ENCODE measurements at regions not wholly inside any gene's neighbourhood (a gene's known extent, or its start where the extent isn't known, plus 50 kb on each side); places are given as distances from the start of the nearest gene placed in this dataset.

DNA sequence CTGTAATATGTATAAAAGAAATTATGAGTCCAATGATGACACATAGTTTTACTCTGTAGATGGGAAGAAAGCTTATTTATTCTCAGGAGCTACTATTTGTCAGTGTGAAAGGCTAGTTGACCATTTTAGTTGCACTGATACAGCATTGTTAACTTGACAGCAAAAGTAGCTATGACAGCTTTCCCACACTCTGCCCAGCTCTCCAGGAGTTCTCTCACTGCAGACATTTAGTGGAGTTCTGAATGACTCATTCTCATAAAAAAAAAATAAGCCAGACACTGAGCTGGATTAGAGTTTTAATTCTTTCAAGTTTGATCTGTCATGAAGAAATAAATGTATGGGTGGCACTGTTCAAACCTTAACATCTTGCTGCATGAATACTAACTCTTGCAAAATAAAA is 77.2 kb upstream of the CFAP20DC start:
- intact Hi-C loops (cut with DNase I) = no loop called here
- H3K4me3 ChIP-seq = no peak overlapping the region
- no peaks in the 10 kb centered on the region for H3K36me3 ChIP-seq
- H3K27me3 ChIP-seq = no peaks in the 10 kb centered on the region
- TF ChIP-seq, protein P1, sequence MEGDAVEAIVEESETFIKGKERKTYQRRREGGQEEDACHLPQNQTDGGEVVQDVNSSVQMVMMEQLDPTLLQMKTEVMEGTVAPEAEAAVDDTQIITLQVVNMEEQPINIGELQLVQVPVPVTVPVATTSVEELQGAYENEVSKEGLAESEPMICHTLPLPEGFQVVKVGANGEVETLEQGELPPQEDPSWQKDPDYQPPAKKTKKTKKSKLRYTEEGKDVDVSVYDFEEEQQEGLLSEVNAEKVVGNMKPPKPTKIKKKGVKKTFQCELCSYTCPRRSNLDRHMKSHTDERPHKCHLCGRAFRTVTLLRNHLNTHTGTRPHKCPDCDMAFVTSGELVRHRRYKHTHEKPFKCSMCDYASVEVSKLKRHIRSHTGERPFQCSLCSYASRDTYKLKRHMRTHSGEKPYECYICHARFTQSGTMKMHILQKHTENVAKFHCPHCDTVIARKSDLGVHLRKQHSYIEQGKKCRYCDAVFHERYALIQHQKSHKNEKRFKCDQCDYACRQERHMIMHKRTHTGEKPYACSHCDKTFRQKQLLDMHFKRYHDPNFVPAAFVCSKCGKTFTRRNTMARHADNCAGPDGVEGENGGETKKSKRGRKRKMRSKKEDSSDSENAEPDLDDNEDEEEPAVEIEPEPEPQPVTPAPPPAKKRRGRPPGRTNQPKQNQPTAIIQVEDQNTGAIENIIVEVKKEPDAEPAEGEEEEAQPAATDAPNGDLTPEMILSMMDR (IDR thresholded peaks at IDR 0.05) = no peak
- TF ChIP-seq POLR2A (IDR thresholded peaks at IDR 0.05) (no peak), POLR2AphosphoS5 (IDR thresholded peaks at IDR 0.05) (no peak), EP300 (IDR thresholded peaks at IDR 0.05) (no peak)
- no peaks in the 10 kb centered on the region for H3K9me3 ChIP-seq
- DNase-seq = no peak
- no peak overlapping the region for H3K27ac ChIP-seq
- H3K4me1 ChIP-seq = peaks cover 0 to 7% (median 0%) of the 10 kb centered on the region in 4 donors

DNA sequence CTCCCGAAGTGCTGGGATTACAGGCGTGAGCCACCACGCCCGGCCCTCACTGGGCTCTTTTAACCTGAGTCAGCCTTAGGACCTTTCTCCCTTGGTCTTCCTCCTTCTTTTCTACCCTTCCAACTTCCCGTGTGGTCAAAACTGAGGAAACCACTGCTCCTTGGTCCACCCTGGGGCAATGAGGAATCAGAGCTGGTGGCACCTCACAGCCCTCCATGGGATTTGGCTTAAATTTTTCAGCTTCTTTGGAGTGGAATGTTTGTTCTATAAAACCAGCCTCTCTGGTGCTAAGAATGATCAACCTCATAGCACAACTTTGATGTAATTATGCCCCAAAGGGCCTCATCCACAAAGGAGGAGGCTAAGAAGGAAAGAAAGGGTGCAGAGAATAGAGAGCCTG is 76.6 kb upstream of the CFAP20DC start:
- Histone ChIP-seq H3K4me1 (peaks cover 0 to 7% (median 0%) of the 10 kb centered on the region in 4 donors), H3K27ac (no peak overlapping the region), H3K36me3 (no peaks in the 10 kb centered on the region), H3K9me3 (no peaks in the 10 kb centered on the region), H3K27me3 (no peaks in the 10 kb centered on the region), H3K4me3 (no peak overlapping the region)
- intact Hi-C loops (cut with DNase I) = no loop called here
- TF ChIP-seq, protein P1 (IDR thresholded peaks at IDR 0.05) = no peak
- TF ChIP-seq POLR2AphosphoS5 (IDR thresholded peaks at IDR 0.05) (no peak), EP300 (IDR thresholded peaks at IDR 0.05) (no peak), POLR2A (IDR thresholded peaks at IDR 0.05) (no peak)
- 82 to 93% methylated on average over 5 of the region's 5 CpGs for WGBS, 2 donors
- DNase-seq = no peak

DNA sequence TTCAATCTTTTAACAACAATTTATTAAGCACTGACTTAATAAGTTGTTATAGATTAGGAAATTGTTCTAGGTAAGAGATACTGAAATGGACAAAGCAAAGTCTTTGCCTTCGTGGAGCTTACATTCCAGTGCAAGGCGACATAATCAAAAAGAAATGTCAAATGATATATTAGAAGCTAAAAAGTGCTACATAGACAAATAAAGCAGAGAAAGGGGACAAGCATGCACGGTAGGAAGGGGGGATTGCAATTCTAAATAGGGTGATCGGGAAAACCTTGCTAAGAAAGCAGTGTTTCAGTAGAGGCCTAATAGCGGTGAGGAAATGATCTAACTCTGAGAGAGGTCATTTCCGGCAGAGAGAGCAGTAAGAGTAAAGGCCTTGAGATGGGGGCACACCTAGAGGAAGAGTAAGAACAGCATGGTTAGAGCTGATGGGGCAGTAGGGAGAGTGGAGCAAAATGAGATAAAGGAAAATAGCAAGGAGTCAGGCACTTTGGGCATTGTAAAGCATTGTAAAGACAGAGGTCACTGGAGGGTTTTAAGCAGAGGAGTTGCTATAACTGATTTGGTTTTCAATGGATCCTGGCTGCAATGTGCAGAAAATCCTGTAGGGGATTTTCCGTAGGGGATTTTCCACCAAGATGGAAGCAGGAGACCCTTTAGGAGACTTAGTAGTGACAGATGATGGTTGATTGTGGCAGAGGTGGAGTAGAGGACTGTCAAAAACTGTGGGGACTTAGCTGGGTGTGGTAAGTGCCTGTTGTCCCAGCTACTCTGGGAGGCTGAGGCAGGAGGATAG is 71.7 kb upstream of the CFAP20DC start:
- DNase-seq = no peak
- 95 to 96% methylated on average over 7 of the region's 7 CpGs for WGBS, 2 donors
- Histone ChIP-seq H3K4me1 (no peaks in the 10 kb centered on the region), H3K4me3 (no peak overlapping the region), H3K36me3 (no peaks in the 10 kb centered on the region), H3K27ac (no peak overlapping the region), H3K27me3 (no peaks in the 10 kb centered on the region), H3K9me3 (no peaks in the 10 kb centered on the region)
- intact Hi-C loops (cut with DNase I) = no loop called here
- TF ChIP-seq EP300 (IDR thresholded peaks at IDR 0.05) (no peak), POLR2A (IDR thresholded peaks at IDR 0.05) (no peak), POLR2AphosphoS5 (IDR thresholded peaks at IDR 0.05) (no peak)
- TF ChIP-seq, protein P1 (IDR thresholded peaks at IDR 0.05) = no peak

DNA sequence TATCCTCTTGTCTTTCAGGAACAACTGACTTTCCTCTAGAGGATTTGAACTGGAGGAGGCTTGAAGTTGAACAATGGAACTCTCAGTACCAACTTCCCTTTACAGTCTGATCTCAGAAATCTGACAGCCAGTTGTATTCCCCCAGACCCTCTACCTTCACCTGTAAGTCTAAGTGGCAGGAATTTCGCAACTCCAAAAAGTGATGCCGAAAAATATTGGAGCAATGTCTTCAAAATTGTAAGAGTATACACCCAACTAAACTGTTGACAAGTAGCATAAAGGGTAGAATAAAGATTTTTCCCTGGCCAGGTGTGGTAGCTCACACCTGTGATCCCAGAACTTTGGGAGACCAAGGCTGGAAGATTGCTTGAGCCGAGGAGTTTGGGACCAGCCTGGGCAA is 69.1 kb upstream of the CFAP20DC start:
- DNase-seq = no peak
- no peaks in the 10 kb centered on the region for H3K9me3 ChIP-seq
- 95 to 99% methylated on average over 3 of the region's 3 CpGs for WGBS, 2 donors
- H3K36me3 ChIP-seq = no peaks in the 10 kb centered on the region
- no peaks in the 10 kb centered on the region for H3K27me3 ChIP-seq
- H3K4me3 ChIP-seq = no peak overlapping the region
- TF ChIP-seq POLR2AphosphoS5 (IDR thresholded peaks at IDR 0.05) = no peak
- no peak for TF ChIP-seq EP300 (IDR thresholded peaks at IDR 0.05)
- TF ChIP-seq, protein P1 (IDR thresholded peaks at IDR 0.05) = no peak
- no peak for TF ChIP-seq POLR2A (IDR thresholded peaks at IDR 0.05)
- H3K4me1 ChIP-seq = no peaks in the 10 kb centered on the region
- H3K27ac ChIP-seq = no peak overlapping the region
- intact Hi-C loops (cut with DNase I) = no loop called here

DNA sequence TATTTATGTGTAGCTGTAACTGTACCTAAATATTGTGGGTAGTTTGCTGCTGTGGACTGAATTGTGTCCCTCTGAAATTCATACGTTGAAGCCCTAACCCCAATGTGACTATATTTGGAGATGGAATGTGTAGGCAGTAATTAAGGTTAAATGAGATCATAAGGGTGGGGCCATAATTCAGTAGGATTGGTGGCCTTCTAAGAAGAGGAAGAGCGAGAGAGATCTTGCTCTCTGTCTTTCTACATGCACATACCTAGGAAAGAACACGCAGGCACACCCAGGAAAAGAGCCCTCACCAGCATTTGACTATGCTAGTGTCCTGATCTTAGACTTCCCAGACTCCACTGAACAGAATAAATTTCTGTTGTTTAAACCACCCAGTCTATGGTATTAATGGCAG is 67.6 kb upstream of the CFAP20DC start:
- H3K36me3 ChIP-seq = no peaks in the 10 kb centered on the region
- H3K9me3 ChIP-seq = no peaks in the 10 kb centered on the region
- no peak for DNase-seq
- 93 to 95% methylated on average over 3 of the region's 3 CpGs for WGBS, 2 donors
- no peak overlapping the region for H3K27ac ChIP-seq
- intact Hi-C loops (cut with DNase I) = no loop called here
- H3K4me3 ChIP-seq = no peak overlapping the region
- H3K4me1 ChIP-seq = no peaks in the 10 kb centered on the region
- no peaks in the 10 kb centered on the region for H3K27me3 ChIP-seq
- TF ChIP-seq POLR2A (IDR thresholded peaks at IDR 0.05) (no peak), POLR2AphosphoS5 (IDR thresholded peaks at IDR 0.05) (no peak), EP300 (IDR thresholded peaks at IDR 0.05) (no peak)
- TF ChIP-seq, protein P1 (IDR thresholded peaks at IDR 0.05) = no peak

Measured in sigmoid colon (tissue), 6 donors.